Stimulated activated CD4-positive, alpha-beta T cell treated with anti-CD3 and anti-CD28 coated beads, Interleukin-2, amount 100 ng/mL, for 4 hours (primary cell): ENCODE measurements at regions not wholly inside any gene's neighbourhood (a gene's known extent, or its start where the extent isn't known, plus 50 kb on each side); places are given as distances from the start of the nearest gene placed in this dataset.
"Not testable (repeated sequence)": the region's sequence is repeated elsewhere in the genome, so short reads cannot be mapped to it uniquely, and the experiment has no call there.

Source experiments
- DNase-seq: peaks from one replicate; pipeline ENCODE4 v3.0.0-alpha.2; 2020; ENCODE audit warnings: low read depth

DNA sequence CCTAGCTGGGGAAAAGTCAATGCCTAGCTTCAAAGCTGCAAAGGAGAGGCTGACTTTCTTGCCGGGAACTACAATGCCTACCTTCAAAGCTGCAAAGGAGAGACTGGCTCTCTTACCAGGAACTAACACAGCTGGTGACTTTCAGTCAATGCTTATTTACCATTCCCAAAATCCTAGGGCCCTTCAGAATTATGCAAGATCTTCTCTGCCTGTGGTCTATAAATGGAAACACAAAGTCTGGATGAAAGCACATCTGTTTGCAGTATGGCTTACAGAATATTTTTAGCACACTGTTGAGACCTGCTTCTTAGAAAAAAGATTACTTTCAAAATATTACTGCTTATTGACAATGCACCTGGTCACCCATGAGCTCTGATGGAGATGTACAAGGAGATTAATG is 259.4 kb downstream of the PLK2 start:
- DNase-seq, result no peak

DNA sequence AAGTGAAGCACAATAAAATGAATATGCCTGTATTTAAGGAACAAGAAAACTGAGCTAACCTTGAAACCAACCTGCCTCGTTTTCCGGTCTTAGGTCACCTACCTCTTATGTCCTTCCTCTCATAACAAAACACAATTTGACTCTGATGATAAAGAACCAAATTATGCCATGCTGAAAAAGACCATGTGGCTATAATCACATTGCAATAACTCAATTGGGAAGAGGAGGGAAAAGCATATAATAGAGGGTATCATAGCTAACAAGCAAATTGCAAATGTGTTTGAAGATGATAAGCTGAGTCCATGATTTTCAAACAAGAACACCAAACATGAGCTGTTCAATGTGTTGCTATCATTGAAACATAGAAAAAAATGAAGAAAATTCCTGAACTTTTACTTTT is 260.8 kb downstream of the PLK2 start:
- DNase-seq, result no peak

- DNase-seq, result no peak
These were observed 261.6 kb downstream of the PLK2 start for GRCh38 chr5:58198330-58198729.

DNA sequence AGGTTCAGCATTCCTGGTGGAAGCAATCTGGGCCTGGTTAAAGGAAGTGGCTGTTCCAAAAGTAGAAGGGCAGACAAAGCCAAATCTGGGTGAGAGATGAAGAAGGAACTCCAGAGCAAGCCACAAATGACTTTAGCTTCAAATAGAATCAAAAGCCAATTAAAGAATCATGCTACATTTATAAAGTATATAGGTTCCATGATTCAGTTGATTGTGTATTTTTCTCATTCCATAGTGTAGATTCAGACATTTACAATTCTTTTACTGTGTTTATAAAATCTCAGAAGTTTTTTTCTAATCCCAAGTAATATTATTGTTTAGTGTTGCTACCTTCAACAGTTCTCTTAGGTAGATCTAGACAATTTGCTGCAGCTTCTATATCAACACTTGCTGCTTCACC is 262.0 kb downstream of the PLK2 start:
- no peak for DNase-seq

DNA sequence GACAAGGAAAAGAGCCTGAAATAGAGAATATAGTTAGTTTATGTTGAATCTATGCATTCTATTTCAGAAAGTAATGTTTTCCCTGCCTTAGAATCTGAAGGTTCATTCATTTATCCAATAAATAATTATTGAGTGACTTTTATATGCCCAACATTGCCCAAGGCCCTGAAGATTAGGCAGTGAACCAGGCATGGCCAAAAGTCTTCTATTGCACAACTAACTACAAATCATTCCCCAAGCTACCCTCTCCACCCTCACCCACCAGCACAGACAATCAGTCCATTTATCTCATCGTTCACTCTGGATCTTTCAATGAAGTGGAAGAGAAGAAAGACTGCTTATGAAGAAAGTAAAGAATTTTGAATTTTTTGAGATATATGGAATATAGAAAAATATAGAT is 268.4 kb downstream of the PLK2 start:
- no peak for DNase-seq

DNA sequence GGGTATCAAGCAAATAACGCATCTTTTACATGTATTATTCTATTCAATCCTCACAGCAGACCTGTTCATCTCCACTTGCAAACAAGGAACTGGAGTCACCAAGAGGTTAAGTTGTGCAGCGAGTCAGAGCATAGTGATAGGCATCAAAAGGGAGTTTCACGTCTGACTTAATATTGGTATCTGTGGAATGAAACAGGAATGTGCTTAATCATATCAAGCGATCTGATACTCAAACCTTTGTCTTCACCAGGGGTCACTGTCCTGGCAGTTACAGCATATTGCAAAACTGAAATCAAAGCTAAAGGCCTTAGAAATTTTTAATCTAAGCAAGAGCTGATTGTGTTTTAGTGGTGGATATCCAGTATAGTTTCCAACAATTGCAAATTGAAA is 271.6 kb downstream of the PLK2 start:
- no peak for DNase-seq

- no peak for DNase-seq
These were observed 272.2 kb downstream of the PLK2 start for GRCh38 chr5:58187432-58188261.

DNA sequence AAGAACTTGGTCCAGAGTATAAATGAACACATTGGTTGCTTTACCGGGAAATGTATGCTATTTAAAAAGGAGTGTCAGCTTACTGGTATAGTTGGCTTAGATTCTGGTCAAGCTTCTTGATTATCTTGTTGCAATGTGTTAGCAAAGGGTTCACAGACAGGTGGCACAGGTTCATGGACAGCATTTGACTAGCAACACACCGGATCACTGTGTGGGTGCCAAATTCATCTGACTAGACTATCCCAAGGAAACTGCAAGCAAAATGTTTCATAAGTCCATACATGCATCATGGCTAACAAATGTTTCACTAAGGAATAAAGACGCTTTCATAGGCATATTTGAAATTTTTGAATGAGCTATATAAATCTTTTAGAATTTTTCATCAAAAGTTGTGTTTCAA is 274.1 kb downstream of the PLK2 start:
- DNase-seq, result no peak

DNA sequence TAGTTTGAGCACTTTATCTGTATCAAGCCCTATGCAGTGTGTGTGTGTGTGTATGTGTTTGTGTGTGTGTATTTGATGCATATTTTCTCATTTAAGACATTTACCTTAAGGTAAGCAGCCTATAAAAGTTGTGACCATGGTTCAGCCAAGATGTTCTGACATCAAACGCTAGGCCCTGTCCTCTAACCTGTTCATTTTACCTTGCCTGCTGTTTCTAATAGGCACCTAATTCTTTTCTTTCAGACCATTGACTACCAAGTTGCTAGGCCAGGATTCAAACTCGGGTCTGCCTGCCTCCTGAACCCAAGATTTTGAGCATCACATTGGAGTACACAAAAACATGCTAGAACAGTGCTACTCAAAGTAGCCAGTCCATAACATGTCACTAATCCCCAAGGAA is 274.5 kb downstream of the PLK2 start:
- DNase-seq, result no peak

DNA sequence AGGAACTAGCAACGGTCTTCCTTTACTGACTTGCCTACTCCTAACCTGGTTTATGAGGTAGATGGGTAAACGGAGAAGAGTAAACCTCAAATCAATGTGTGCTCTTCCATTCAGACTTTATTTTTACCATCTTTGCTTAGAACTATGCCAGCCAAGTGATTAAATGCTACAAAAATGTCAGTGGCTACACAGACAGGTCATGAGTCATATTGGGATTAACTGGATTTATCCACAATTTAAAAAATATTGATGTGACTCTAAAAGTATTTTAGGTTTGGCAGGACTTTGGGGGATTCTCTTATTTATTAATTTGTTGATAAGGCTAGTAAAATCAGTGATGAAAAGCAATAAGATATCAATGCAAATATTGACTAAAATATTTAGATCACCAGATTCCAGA is 275.0 kb downstream of the PLK2 start:
- DNase-seq, result no peak

- no peak for DNase-seq
These were observed 276.1 kb downstream of the PLK2 start for GRCh38 chr5:58183786-58184085.

- no peak for DNase-seq
These were observed 276.7 kb downstream of the PLK2 start for GRCh38 chr5:58183078-58183785.

- no peak for DNase-seq
These were observed 277.5 kb downstream of the PLK2 start for GRCh38 chr5:58182287-58182841.

DNA sequence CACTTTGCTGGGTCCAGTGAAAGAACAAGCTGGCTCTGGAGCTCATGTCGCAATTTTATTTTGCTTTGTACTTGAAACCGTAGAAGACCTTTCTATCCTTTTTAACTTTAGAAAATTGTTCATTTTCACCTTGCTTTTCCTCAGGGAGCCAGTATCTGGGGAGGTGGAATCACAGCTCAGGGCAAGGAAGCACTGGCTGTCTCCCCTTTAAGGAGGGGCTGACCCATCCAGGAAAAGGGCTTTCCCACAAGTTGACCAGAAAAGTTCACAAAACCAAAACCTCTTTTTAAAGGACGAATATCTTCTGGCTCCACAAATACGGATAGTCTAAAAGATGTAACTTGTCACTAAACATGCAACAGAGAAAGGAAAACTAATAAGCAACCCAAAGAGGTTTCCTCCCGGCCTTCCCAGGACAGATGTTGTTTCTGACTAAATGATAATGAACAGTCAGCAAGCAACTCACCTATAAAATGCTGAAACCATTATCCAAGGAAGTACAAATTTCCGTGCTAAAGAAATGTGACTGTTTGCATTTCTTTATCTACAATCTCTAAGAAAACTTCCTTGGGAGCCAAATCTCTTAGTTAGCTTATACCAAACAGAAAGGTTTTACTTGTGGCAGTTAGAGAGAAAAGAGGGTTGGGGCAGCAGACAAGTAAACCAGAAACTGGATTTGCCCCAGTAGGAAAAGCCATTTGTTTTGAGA is 278.2 kb downstream of the PLK2 start:
- no peak for DNase-seq

GRCh38 chr5:58172946-58173345 is 286.9 kb downstream of the PLK2 start:
- DNase-seq, result no peak

GRCh38 chr5:58165152-58165551 is 294.7 kb downstream of the PLK2 start:
- no peak for DNase-seq

DNA sequence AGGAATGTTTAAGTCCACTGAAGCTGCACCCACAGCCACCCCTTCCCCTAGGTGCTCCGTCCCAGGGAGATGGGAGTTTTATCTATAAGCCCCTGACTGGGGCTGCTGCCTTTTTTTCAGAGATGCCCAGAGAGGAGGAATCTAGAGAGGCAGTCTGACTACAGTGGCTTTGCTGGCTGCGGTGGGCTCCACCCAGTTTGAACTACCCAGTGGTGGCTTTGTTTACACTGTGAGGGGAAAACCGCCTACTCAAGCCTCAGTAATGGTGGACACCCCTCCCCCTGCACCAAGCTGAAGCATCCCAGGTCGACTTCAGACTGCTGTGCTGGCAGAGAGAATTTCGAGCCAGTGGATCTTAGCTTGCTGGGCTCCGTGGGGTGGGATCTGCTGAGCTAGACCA is 298.0 kb downstream of the PLK2 start:
- DNase-seq, result not testable (repeated sequence)

GRCh38 chr5:58156973-58157701 is 302.7 kb downstream of the PLK2 start:
- no peak for DNase-seq

- DNase-seq, result no peak
These were observed 303.5 kb downstream of the PLK2 start for GRCh38 chr5:58156361-58156760.

- DNase-seq, result no peak
These were observed 306.6 kb downstream of the PLK2 start for GRCh38 chr5:58153255-58153654.

- no peak for DNase-seq
These were observed 308.5 kb downstream of the PLK2 start for GRCh38 chr5:58151414-58151813.

DNA sequence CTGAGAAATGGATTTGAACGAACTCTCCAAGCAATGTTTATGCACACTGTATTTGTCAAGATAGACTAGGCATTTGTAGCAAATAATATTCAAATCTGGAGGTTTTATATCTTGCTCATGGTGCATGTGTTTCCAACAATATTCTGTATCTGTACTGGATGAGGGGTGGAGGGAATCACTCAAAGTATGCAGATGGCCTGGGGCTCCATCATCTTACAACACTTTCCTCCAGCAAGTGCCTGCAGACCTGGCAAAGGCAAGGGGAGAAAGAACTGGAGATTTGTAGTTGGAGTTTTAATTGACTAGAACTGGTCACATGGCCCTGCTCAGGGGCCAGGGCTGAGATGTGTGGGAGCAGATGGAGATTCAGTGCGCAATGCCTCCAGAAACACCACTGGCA is 309.0 kb downstream of the PLK2 start:
- DNase-seq, result no peak
